Lung (tissue), 11 donors: ENCODE measurements at regions not wholly inside any gene's neighbourhood (a gene's known extent, or its start where the extent isn't known, plus 50 kb on each side); places are given as distances from the start of the nearest gene placed in this dataset.

Source experiments
- ATAC-seq: fragments of 200-7000 bp; cut with Tn5 transposase; one replicate; pipeline ENCODE4 v1.9.1; 2020; ENCODE audit warnings: moderate number of reproducible peaks; ENCODE audit not compliant: insufficient read depth, low FRiP score
- DNase-seq, 3 donors: peaks; one replicate each; pipeline ENCODE4 v3.0.0-alpha.2; 2013 to 2017
- H3K27ac ChIP-seq, 2 donors: one replicate each; pipeline ENCODE4 v1.5.1; 2013; ENCODE audit warnings: mild to moderate bottlenecking in 2 of 2, moderate library complexity in 2 of 2, control low read depth in 1 of 2, inconsistent platforms in 1 of 2, low read depth in 1 of 2, low read length in 1 of 2
- H3K27me3 ChIP-seq, 3 donors: one replicate each; pipeline ENCODE4 v1.5.1; 2013; ENCODE audit warnings: low read length in 2 of 3; ENCODE audit not compliant: control insufficient read depth in 3 of 3, insufficient read depth in 3 of 3
- H3K36me3 ChIP-seq, 4 donors: one replicate each; pipeline ENCODE4 v1.5.1; 2013; ENCODE audit warnings: low read length in 4 of 4, mild to moderate bottlenecking in 1 of 4, moderate library complexity in 1 of 4; ENCODE audit not compliant: control insufficient read depth in 4 of 4, insufficient read depth in 4 of 4
- H3K4me1 ChIP-seq, 5 donors: one replicate each; pipeline ENCODE4 v1.5.1; 2013; ENCODE audit warnings: low read length in 5 of 5, mild to moderate bottlenecking in 2 of 5, moderate library complexity in 1 of 5; ENCODE audit not compliant: control insufficient read depth in 5 of 5, insufficient read depth in 5 of 5
- H3K4me3 ChIP-seq: one replicate; pipeline ENCODE4 v1.5.1; 2013; ENCODE audit warnings: mild to moderate bottlenecking, control low read depth, moderate library complexity
- H3K9ac ChIP-seq, 2 donors: one replicate each; pipeline ENCODE4 v1.5.1; 2013; ENCODE audit warnings: low read length in 2 of 2, control low read depth in 1 of 2; ENCODE audit not compliant: insufficient read depth in 1 of 2
- H3K9me3 ChIP-seq, 4 donors: one replicate each; pipeline ENCODE4 v1.5.1; 2013; ENCODE audit warnings: low read length in 3 of 4, mild to moderate bottlenecking in 1 of 4, moderate library complexity in 1 of 4; ENCODE audit not compliant: control insufficient read depth in 4 of 4, insufficient read depth in 3 of 4
- whole genome bisulfite sequencing, 2 donors: extraction: QIAGEN DNeasy Blood & Tissue Kit; methylation state at CpG; one replicate each; pipeline ENCODE4 v1.1.7; 2013; 5-methylcytosine and 5-hydroxymethylcytosine counted together
- TF ChIP-seq, protein P1 (sequence below): IDR thresholded peaks from 2 replicates; pipeline ENCODE4 v1.5.1; 2012; ENCODE audit warnings: mild to moderate bottlenecking; ENCODE audit errors: control extremely low read depth, extremely low read depth
- donor health status: control.
- donor health status: control.
- donor health status: Bipolar disorder and iron deficiency.
- donor health status: healthy.
- donor health status: DM: yes; HTN: yes; CAD: no.

DNA sequence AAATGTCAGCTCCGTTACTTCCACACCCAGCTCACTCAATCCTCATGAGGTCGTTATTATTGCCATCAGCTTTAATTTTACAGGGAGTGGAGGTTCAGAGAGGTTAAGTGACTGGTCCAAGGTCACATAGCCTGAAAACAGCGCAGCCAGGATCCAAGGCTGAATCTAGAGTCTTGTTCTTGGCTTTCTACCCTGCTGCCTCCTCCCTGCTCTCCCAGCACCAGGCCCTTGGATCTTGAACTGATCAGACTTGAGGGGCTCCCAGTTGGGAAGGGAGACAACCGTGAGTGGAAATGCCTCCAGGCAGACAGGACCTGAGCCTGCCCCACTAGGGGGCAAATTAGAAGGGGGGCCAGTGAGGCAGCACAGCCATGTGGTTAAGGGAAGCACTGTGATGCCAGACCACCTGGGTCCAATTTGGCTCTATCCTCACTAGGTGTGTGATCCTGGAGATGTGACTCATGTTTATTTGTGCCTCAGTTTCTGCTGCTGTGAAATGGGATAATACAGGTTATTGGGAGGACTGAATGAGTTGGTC is 135.6 kb upstream of the PTPN1 start:
- no peak overlapping the region for H3K27ac ChIP-seq
- H3K27me3 ChIP-seq: no peaks in the 10 kb centered on the region
- 90 to 97% methylated on average over 4 of the region's 4 CpGs for WGBS, 2 donors
- DNase-seq (no peak), ATAC-seq (no peak)
- H3K36me3 ChIP-seq: no peaks in the 10 kb centered on the region
- H3K9me3 ChIP-seq: no peaks in the 10 kb centered on the region
- H3K4me1 ChIP-seq: peaks cover 7 to 36% (median 17%) of the 10 kb centered on the region in 5 donors
- H3K9ac ChIP-seq: no peak overlapping the region
- H3K4me3 ChIP-seq: no peak overlapping the region
- TF ChIP-seq, protein P1, sequence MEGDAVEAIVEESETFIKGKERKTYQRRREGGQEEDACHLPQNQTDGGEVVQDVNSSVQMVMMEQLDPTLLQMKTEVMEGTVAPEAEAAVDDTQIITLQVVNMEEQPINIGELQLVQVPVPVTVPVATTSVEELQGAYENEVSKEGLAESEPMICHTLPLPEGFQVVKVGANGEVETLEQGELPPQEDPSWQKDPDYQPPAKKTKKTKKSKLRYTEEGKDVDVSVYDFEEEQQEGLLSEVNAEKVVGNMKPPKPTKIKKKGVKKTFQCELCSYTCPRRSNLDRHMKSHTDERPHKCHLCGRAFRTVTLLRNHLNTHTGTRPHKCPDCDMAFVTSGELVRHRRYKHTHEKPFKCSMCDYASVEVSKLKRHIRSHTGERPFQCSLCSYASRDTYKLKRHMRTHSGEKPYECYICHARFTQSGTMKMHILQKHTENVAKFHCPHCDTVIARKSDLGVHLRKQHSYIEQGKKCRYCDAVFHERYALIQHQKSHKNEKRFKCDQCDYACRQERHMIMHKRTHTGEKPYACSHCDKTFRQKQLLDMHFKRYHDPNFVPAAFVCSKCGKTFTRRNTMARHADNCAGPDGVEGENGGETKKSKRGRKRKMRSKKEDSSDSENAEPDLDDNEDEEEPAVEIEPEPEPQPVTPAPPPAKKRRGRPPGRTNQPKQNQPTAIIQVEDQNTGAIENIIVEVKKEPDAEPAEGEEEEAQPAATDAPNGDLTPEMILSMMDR: no peak

DNA sequence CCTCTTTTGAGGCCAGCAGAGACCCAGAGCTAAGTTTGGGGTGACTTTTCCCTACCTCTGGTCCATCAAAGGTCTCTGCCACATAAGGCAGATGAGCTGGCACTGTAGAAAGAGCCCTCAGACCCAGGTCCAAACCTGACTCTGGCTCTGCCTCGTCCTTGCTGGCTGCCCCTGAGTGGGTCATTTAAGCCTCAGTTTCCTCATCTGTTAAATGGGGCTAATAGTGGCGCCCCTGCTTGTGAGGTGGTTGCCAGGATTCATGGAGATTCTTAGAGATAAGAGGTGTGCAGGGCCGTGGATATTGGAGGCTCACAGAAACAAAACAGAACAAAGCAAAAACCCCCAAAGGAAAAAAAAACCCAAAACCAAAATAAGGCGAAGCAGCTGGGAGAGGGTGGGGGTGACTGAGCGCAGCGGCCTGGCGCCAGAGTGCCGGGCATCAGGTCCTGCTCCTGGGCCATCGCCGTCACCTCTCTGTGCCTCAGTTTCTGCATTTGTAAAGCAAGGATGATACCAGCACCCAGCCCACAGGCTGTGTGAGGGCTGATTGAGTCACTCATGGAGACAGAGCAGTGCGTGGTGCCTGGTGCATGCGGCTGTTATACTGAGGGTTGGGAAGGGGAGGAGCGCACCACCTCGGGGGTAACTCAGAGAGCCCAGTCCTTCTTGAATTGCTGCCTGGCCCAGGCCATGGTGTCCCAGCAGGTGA is 133.8 kb upstream of the PTPN1 start:
- Histone ChIP-seq H3K9ac (no peak overlapping the region), H3K4me3 (no peak overlapping the region), H3K36me3 (no peaks in the 10 kb centered on the region), H3K9me3 (no peaks in the 10 kb centered on the region), H3K4me1 (peaks cover 7 to 48% (median 26%) of the 10 kb centered on the region in 5 donors), H3K27me3 (no peaks in the 10 kb centered on the region), H3K27ac (peak overlapping the region in 1 of 2 donors; percentile 16)
- ATAC-seq (no peak), DNase-seq (no peak)
- WGBS, 2 donors: 87 to 91% methylated on average over 14 of the region's 14 CpGs
- TF ChIP-seq, protein P1: no peak

DNA sequence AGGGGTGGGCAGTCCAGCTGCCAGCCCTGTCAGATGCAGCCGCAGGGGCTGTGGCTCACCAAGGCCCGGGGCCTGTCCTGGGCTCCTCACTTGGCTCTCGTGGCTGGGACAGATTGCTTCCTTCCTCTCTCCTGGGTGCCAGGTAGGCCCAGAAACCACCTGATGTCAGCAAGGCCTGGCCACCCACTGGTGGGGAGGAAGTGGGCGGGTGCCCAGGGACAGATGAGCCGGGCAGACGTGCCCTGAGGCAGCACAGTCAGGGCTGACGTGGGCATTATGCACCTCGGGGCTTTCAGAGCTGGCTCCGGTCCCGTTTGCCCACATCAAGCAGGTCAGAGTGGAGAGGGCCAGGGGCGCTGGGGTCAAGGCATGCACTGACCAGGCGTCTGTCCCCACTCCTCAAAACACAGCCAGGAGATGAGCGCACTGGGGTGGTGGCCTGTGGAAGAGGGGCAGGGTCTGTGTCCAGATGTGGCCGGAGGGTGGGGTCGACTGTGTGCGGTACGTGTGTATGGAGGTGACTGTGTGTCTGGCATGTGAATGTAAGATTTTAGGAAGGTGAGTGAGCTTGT is 133.2 kb upstream of the PTPN1 start:
- Histone ChIP-seq H3K27me3 (no peaks in the 10 kb centered on the region), H3K9ac (no peak overlapping the region), H3K4me3 (no peak overlapping the region), H3K36me3 (no peaks in the 10 kb centered on the region), H3K9me3 (no peaks in the 10 kb centered on the region), H3K27ac (no peak overlapping the region), H3K4me1 (peaks cover 7 to 54% (median 29%) of the 10 kb centered on the region in 5 donors)
- TF ChIP-seq, protein P1: no peak
- no peak for ATAC-seq
- no peak for DNase-seq
- 73 to 83% methylated on average over 17 of the region's 17 CpGs for WGBS, 2 donors
